Hepatic stellate cell (primary cell): ENCODE measurements at regions not wholly inside any gene's neighbourhood (a gene's known extent, or its start where the extent isn't known, plus 50 kb on each side); places are given as distances from the start of the nearest gene placed in this dataset.

Source experiments
- DNase-seq: peaks from one replicate; pipeline ENCODE4 v3.0.0; 2011; ENCODE audit warnings: low spot score

DNA sequence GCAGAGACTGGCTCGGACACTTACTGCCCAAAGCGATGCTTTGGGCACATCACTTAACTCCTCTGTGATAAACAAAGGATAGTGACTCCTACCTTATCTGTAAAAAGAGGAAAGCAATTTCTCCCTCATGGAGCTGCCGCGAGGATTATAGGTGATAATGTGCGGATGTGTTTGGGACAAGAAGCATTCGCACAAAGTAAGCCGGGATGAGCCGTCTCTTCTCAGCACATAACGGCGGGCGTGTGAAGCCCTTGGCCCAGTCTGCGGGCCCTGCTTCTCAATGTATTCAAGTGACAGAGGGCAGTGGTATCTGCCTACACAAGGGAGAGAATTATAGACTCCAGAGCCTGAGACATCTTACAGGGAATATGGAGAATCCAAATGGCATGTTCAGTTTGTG lies 550.3 kb upstream of the CPEB2 start:
- DNase-seq: no peak

DNA sequence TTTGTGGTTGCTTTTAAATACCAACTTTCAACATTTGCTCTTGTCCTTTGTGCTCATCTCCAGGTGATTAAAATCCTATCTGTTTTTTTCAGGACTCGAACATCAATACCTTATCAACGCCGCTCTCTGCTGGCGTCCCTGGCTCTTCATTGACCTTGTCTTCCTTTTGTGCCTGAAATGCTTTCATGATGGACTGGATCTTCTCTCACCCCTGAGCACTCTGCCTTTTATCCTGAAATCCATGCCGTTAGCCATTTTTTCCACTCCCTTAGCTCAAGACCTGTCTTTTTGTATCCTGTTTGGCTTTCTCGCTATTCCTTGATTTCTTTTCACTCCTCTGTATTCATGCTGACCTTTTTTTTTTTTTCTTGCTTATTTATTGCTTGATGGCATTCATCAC lies 549.5 kb upstream of the CPEB2 start:
- no peak for DNase-seq

DNA sequence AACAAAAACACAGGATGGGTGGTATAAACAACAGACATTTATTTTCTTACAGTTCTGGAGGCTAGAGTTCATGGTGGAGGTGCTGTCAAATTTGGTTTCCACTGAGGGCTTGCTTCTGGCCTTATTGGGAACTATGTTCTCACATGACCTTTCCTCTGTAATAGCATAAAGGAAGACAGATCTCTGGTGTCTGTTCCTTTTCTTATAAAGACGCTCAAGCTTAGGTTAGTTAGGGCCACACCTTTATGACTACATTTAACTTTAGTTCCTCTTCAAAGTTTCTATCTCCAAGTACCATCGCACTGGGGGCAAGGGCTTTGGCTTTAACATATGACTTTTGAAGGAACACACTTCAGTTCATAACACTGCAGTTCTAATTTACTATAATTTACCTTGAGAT lies 543.8 kb upstream of the CPEB2 start:
- no peak for DNase-seq

DNA sequence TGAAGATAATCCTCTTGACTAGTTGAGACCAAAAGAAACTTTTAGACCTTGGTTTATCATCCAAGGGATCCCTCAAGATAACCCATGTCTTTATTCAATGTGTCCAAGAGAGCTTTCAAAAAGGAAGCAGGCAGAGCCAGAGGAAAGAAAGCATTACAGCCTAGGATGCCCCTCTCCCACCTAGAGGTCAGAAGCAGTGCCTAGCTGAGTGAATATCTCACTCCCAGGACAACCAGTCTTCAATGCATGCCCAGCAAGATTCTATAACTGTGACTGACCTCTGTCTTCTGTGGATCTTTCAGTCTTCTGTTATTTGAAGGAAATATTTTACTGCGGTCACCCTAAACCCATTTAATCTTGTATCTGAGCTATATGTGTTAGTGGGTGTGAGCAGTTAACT lies 537.2 kb upstream of the CPEB2 start:
- no peak for DNase-seq

DNA sequence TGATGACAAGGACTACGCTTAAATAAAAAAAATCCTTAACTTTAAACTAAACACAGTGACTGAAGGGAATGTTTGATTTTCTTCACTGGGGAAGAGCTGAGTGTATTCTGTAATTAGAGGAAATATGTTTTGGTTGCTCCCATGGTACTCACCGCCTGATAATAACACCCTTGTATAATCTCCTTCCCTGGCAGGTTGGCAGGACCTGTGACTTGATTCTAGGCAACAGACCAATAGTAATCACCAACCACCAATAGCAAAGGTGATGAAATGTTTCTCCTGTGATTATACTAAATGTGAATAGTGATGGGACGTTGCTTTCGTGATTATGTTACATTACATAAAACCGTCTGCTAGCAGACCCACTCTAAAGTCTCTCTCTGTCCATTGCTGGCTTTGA lies 536.8 kb upstream of the CPEB2 start:
- DNase-seq: no peak

DNA sequence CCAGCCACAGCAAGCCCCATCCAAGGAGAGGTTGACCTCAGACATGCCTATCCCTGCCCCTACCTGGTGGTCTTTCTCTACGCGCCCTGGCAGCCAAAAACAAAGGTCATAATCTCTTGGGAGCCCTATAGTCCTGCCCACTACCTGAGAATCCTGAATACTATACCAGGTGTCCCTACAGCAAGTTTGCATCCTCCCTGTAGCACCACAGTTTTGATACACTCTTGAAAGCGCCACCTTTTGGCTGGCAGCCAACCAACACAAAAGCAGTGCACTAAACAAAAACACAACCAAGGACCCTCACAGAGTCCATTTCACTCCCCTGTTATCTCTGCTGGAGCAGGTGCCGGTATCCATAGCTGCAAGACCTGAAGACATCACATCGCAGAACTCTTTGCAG lies 523.8 kb upstream of the CPEB2 start:
- no peak for DNase-seq

DNA sequence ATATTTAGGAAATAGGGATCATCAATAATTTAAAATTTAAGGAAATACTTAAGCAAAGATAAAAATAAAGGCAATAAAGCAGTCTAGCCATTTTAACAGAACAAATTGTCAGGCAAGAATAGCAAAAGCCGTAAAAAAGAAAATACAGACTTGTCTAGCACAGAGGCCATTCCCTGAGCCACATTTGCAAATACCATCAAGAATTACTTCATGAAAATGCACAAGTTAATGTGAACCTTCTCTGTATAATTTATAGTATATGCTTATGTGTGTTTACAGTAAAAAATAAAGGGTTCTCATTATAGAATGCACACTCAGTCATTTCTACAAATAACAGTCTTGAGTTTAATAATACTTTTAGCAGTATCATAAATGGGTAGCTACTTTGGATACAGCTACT lies 505.9 kb upstream of the CPEB2 start:
- DNase-seq: no peak

DNA sequence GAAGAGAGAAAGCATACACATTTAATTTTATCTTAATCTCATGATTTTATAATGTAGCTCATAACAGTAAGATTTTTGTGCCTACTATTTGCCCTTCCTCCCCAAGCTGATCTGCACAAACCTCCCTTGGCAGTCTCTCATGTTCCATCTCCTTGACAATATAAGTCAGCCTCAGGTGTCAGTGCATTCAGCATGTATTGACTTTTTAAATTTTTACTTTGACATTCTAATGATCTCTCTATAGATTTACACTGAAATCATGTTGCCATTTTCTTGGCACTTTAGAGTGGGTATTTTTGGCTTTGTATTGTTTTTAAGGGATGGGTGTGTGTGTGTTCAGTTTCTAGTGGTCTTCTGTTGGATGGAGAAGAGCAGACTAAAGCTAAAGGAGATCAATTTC lies 505.3 kb upstream of the CPEB2 start:
- no peak for DNase-seq

DNA sequence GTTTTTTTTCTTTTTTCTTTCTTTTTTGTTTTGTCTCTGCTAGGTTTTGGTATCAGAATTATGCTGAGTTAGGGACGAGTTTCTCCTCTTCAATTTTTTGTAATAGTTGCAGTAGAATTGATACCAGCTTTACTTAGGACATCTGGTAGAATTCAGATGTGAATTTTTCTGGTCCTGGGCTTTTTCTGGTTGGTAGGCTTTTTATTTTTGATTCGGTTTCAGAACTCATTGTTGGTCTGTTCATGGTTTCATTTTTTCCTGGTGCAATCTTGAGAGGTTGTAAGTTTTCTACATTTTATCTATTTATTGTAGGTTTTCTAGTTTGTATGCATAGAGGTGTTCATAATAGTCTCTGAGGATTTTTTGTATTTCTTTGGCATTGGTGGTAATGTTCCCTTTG lies 498.1 kb upstream of the CPEB2 start:
- DNase-seq: no peak

DNA sequence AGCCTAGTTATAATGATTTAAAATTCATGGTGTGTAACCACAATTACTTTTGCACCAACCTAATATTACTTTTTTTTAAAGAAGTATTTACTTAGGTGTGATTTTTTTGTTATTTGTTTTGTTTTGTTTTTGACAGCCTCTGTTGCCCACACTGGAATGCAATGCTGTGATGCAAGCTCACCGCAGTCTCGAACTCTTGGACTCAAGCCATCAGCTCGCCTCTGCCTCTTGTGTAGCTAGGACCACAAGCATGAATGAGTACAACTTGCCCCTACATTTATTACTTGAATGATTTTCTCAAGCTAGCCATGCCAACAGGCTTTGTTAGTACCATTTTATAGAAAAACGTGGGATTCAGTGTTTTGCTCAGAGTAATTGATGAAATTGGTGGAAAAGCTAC lies 488.8 kb upstream of the CPEB2 start:
- DNase-seq: no peak

DNA sequence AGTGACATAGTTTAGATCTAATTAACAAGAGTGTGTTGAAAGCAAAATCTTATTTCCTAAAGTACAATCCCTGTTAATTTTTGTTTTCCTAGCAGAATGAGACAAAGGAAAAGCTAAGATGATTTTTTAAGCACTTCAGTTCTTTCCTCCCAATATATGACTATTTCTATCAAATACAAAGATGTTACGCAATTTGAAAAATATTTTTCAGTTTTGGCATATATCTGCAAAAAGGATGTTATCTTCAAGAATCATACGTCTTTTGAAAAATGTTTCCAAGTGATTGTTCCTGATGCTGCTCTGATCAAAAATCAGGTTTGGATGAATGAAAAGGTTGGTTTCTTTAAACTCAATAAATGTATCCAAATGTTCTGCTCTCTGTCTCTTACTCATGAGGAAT lies 486.7 kb upstream of the CPEB2 start:
- no peak for DNase-seq

DNA sequence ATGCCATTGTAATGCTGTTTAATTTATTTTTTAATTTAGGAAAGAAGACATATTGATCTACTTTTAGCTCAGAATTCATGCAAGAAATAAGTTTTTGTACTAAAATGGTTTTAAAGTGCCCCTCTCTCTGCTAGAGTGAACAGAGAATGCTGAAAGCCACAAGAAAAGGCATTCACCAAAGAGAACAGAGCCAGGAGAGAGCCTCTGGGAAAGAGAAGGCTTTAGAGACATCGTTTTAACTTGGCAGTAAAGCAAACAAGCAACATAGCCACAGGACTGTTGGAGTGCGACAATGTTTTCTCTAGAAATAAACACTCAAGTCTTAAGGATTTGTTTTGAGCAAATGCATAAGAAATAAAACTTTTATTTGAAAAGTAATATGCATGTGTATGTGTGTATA lies 484.1 kb upstream of the CPEB2 start:
- no peak for DNase-seq

DNA sequence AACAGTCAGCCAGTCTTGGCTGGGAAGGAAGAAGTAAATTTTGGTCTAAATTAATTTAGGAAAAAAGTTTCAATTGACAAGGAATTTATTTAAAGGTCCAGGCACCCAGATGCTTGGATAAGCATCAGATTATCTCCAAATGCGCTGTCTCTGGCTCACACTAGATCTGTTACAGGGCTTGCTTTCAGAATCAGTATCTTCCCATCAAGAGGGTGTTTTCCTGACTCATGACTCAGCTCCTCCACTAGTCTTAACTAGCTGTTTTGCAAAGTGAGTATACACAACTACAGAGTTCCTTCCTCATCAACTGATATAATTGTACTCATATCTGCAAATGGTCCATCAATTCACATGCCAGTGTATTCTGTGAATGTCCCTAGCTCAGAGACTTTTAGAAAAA lies 482.1 kb upstream of the CPEB2 start:
- DNase-seq: no peak

DNA sequence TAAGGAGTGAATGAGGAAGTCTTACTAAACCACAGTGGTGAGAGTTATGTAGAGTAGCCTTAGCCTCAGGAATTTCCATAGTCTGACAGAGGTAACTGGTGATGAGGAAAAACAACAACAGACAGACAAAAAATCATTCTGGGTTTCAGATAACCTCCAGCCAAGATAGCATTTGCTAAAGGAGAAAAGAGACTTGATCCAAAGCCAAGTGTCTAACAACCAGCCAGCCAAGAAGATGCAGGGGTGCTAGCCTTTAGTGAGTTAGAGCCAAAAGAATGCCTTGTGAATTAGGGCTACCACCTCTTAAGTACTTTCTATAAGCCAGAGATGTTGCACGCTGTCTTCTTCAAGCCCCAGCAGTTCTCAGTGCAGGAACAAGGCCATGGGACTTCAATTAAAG lies 478.0 kb upstream of the CPEB2 start:
- no peak for DNase-seq

DNA sequence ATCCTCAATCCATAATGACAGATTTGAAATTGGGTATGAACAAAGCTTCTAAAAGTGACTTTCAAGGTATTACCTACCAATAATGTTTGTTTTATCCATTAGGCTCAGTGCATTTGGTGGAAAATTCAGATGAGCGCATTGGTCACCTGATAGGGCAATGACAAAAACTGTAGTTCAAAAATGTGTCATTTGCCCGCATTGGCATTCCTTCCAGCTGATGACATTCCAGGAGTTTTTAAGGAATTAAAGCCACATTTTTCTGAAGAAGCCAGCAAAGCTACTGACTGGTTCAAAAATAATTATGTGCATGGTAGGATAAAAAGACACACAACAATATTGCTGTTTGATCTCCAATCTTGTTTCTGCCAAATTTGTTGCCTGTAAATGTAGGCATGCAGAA lies 473.4 kb upstream of the CPEB2 start:
- DNase-seq: no peak

DNA sequence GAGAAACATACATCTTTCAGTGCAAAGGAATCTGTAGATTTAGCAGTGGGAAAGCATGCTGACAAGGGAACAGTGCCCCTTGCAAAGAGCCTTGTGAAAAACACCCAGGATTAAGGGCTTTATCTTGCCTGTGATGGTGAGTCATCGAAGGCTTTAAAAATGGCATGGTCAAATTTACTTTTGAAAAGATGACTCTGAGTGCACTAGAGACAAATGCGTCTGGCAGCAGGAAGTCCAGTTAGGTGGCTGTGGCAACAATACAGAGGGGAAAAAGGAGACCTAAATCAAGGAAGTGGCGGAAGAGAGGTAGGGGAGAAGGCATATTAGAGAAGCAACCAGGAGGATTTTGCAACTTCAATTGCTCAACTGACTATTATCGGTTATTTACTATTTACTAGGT lies 472.6 kb upstream of the CPEB2 start:
- no peak for DNase-seq

DNA sequence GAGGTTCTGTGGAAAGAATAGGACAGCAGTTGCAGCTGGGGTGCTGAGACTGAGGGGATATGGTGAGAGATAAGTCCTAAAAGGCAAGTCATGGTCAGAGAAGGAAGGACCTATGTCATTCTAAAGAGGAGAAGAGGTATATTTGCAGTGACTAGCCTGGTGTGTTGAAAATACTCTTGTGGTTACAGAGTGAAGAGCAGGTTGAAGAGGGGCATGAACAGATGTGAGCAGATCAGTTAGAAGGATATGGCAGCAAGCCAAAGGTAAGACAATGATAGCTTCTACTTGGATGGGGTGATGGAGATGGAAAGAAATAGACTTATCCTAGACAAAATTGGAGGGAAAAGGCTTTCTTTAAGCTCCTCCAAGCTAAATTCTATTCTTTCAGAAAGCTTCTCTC lies 469.8 kb upstream of the CPEB2 start:
- DNase-seq: no peak

DNA sequence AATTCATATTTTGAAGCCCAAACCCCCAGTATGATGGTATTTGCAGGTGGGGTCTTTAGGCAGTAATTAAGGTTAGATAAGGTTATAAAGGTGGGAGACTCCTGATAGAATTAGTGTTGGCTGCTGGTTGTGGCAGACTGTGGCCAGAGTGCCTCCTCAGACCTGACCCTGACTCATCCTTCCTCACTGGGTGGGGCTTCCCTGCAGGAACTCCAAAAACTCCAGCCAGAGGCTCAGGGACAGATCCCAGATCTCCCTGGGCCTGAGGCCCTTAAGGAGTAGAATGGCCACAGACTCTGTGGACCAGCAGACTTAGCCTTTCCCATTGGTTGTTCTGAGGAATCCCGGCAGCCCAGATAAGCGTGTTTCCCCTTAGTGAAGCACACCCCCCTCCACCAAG lies 463.0 kb upstream of the CPEB2 start:
- no peak for DNase-seq

DNA sequence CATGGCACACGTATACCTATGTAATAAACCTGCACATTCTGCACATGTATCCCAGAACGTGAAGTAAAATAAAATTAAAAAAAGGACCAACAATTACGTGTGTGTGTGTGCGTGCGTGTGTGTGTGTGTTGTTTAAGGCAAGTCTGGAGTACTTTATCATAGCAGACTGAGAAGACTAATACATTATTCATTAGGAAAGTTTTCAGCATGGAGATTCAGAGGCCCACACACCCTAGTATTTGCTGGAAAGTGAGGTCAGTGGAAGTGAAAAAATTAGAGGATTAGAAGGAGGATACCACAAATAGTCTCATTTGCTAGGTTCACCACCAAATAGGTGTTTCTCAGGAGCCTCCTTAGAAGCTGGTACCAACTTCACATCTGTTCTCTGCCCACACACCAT lies 457.1 kb upstream of the CPEB2 start:
- DNase-seq: no peak

DNA sequence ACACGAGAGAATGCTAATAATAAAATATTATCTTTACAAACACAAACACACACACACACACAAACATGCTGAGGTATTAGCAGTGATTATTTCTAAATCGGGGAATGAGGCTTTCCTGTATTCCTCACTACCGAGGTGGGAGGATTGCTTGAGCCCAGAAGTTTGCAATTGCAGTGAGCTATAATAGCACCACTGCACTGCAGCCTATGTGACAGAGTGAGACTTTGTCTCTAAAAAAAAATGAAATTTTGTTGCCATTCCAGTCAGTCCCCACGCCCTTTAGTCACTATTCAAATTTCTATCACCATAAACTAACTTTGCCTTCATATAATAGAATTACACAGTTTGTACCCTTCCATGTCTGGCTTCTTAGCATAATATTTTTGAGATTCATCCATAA lies 456.5 kb upstream of the CPEB2 start:
- DNase-seq: no peak

DNA sequence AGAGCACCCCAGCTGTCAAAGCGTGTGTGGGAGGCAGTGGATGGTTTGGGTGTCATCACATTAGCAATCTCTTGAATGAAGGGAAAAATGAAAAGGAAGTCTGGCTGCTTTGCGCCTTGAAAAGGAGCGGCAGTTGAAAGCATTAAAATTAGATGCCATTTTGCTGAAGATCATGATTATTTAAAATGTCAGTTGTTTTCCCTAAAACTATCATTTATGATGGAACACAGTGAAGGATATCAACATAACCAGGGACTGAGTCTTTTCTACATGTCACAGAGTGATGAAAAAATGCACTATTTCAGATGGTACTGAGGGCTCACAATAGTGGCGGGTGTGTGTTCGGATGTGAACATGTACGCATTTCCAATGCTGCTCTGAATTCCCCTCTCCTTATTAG lies 450.2 kb upstream of the CPEB2 start:
- DNase-seq: no peak

DNA sequence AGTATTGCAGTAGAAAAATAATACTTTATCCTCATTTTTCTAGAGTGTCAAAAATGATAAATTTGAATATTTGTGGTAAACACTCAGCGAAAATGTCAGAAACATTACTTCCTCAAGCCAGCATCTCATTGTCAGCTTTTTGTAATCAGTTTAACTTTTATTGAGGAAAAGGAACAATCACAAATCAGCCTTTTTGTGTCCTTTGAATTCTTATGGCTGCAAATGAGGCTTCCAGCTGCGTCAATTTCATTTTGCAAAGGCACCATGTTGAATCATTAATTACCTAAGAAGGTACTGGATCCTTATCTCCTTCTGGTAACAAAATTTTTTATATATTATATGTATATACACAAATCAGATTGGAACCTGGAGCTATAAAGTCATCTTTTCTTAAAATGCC lies 442.6 kb upstream of the CPEB2 start:
- no peak for DNase-seq

DNA sequence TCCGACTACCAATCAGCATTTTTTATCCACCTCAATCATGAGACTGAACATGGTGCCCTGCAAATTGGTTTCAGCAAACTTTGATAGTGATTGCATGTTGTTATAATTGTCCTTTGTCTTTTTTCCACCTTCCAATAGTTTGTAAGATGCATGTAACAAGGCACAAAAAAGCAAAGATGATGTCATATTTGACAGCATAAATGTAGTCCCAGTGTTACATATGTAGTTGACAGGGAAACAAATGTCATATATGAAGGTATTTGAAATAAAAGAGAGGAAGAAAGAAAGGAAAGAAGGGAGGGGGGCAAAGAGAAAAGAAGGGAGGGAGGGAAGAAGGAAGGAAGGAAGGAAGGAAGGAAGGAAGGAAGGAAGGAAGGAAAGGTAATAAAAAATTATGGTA lies 441.7 kb upstream of the CPEB2 start:
- no peak for DNase-seq

DNA sequence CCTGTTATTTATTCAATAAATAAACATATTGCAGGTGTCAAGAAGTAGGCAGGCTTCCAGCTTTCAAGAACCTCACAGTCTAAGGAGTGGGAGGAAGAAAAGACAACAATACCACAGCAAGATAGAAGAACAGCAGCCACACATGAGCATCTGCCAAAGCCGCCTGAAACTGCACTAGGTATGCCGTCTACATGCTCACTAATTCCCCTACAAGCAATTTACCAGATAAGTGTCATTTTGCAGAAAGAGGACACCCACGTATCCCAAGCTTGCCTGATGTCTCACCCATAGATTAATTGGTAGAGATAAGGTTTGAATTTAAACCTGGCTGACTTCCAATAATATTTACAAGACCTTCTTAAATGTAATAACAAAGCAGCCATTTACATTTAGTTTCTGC lies 439.4 kb upstream of the CPEB2 start:
- DNase-seq: no peak

DNA sequence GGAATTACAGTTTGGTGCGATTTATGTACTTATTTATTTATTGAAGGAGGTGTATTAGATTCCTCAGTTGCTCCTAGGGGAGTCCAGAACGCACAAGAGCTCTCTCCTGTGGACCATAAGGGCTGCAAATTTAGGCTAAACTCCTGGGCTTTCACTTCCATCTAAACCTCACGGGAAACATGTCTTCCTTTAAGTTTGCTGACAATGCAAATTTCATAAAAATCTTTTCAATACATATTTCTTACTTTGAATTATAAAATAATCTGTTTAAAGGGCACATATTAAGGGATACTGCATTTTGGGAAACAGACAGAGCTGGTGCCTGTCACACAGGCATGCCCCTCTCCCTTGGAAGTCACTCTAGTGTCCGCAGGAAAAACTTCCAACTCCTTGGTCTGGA lies 438.0 kb upstream of the CPEB2 start:
- DNase-seq: no peak

DNA sequence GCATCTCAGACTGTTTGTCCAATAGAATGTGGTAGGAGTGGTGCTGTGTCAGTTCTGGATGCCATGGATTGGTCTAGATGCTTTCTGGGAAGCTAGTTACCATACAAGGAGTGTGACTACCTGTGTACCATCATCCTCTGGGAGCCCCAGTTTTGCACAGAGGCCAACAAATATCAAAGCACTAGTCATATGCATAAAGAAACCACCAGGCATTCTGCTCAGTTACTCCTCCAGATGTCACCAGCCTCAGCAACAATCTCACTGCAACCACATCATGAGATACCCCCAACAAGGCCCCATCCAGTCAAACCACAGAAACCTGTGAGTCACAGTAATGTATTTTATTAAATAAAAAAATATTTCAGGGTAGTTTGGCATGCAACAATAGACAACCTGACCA lies 435.8 kb upstream of the CPEB2 start:
- no peak for DNase-seq
